ENCODE measurements at regions not wholly inside any gene's neighbourhood (a gene's known extent, or its start where the extent isn't known, plus 50 kb on each side); places are given as distances from the start of the nearest gene placed in this dataset.

GRCh38 chr3:965826-966225 lies 127.0 kb upstream of the CNTN6 start:
- ChIA-PET POLR2A (no interaction called here), CTCF (interaction anchor here (0.6 kb wide), 1 partner anchor 372 kb away, joined by 4 read pairs; no protein-coding TSS in a partner anchor)
- Mint-ChIP-seq H3K4me1 (no peaks in the 10 kb centered on the region), H3K9me3 (peaks cover 13% of the 10 kb centered on the region), H3K27ac (no peak overlapping the region), H3K27me3 (no peaks in the 10 kb centered on the region), H3K4me3 (no peak overlapping the region), H3K36me3 (ENCODE audit: low read depth) (no peaks in the 10 kb centered on the region)
- DNase-seq, result no peak

- POLR2A ChIA-PET, result no interaction called here
- Mint-ChIP-seq H3K4me3 (no peak overlapping the region), H3K36me3 (ENCODE audit: low read depth) (no peaks in the 10 kb centered on the region)
Observed at GRCh38 chr3:966341-966740, 126.5 kb upstream of the CNTN6 start.

GRCh38 chr3:973340-973739 lies 119.5 kb upstream of the CNTN6 start:
- Mint-ChIP-seq H3K9me3 (no peaks in the 10 kb centered on the region), H3K4me3 (no peak overlapping the region), H3K27ac (no peak overlapping the region), H3K4me1 (no peaks in the 10 kb centered on the region), H3K27me3 (no peaks in the 10 kb centered on the region), H3K36me3 (ENCODE audit: low read depth) (no peaks in the 10 kb centered on the region)
- no peak for DNase-seq
- ChIA-PET CTCF (no interaction called here), POLR2A (no interaction called here)

More at GRCh38 chr3:966341-966740, 126.5 kb upstream of the CNTN6 start:
- no peak overlapping the region for H3K27ac Mint-ChIP-seq
- no peak for DNase-seq
- H3K9me3 Mint-ChIP-seq, result peaks cover 13% of the 10 kb centered on the region
- no peaks in the 10 kb centered on the region for H3K27me3 Mint-ChIP-seq
- H3K4me1 Mint-ChIP-seq, result no peaks in the 10 kb centered on the region
- CTCF ChIA-PET, result interaction anchor here (0.6 kb wide), 1 partner anchor 372 kb away, joined by 4 read pairs; no protein-coding TSS in a partner anchor

- Mint-ChIP-seq H3K9me3 (peaks cover 2% of the 10 kb centered on the region), H3K27ac (no peak overlapping the region), H3K4me3 (no peak overlapping the region), H3K4me1 (no peaks in the 10 kb centered on the region), H3K36me3 (ENCODE audit: low read depth) (no peaks in the 10 kb centered on the region), H3K27me3 (no peaks in the 10 kb centered on the region)
- no peak for DNase-seq
- CTCF ChIA-PET, result no interaction called here
- POLR2A ChIA-PET, result no interaction called here
Observed at GRCh38 chr3:976006-976405, 116.8 kb upstream of the CNTN6 start.

GRCh38 chr3:981156-981555 lies 111.7 kb upstream of the CNTN6 start:
- no peak overlapping the region for H3K4me3 Mint-ChIP-seq
- ChIA-PET CTCF (no interaction called here), POLR2A (no interaction called here)
- no peaks in the 10 kb centered on the region for H3K27me3 Mint-ChIP-seq
- H3K36me3 Mint-ChIP-seq (ENCODE audit: low read depth), result no peaks in the 10 kb centered on the region
- peaks cover 7% of the 10 kb centered on the region for H3K9me3 Mint-ChIP-seq
- H3K4me1 Mint-ChIP-seq, result no peaks in the 10 kb centered on the region
- no peak overlapping the region for H3K27ac Mint-ChIP-seq
- DNase-seq, result no peak

GRCh38 chr3:988785-989184 lies 104.0 kb upstream of the CNTN6 start:
- DNase-seq, result no peak
- POLR2A ChIA-PET, result no interaction called here
- H3K27me3 Mint-ChIP-seq, result no peaks in the 10 kb centered on the region
- no peaks in the 10 kb centered on the region for H3K4me1 Mint-ChIP-seq
- no peak overlapping the region for H3K4me3 Mint-ChIP-seq
- CTCF ChIA-PET, result no interaction called here
- H3K27ac Mint-ChIP-seq, result no peak overlapping the region
- peaks cover 10% of the 10 kb centered on the region for H3K9me3 Mint-ChIP-seq
- no peaks in the 10 kb centered on the region for H3K36me3 Mint-ChIP-seq (ENCODE audit: low read depth)

GRCh38 chr3:992871-993270 lies 100.0 kb upstream of the CNTN6 start:
- POLR2A ChIA-PET, result no interaction called here
- no peaks in the 10 kb centered on the region for H3K36me3 Mint-ChIP-seq (ENCODE audit: low read depth)
- DNase-seq, result no peak
- H3K4me1 Mint-ChIP-seq, result no peaks in the 10 kb centered on the region
- H3K27ac Mint-ChIP-seq, result no peak overlapping the region
- peaks cover 8% of the 10 kb centered on the region for H3K9me3 Mint-ChIP-seq
- H3K27me3 Mint-ChIP-seq, result no peaks in the 10 kb centered on the region
- CTCF ChIA-PET, result no interaction called here
- H3K4me3 Mint-ChIP-seq, result no peak overlapping the region

GRCh38 chr3:1002010-1002409 lies 90.8 kb upstream of the CNTN6 start:
- H3K36me3 Mint-ChIP-seq (ENCODE audit: low read depth), result no peaks in the 10 kb centered on the region
- H3K4me3 Mint-ChIP-seq, result no peak overlapping the region
- no peak for DNase-seq
- H3K27me3 Mint-ChIP-seq, result no peaks in the 10 kb centered on the region
- H3K9me3 Mint-ChIP-seq, result no peaks in the 10 kb centered on the region
- POLR2A ChIA-PET, result no interaction called here
- no peak overlapping the region for H3K27ac Mint-ChIP-seq
- H3K4me1 Mint-ChIP-seq, result no peaks in the 10 kb centered on the region
- CTCF ChIA-PET, result no interaction called here

- H3K9me3 Mint-ChIP-seq, result no peaks in the 10 kb centered on the region
- ChIA-PET POLR2A (no interaction called here), CTCF (no interaction called here)
- no peak for DNase-seq
- no peaks in the 10 kb centered on the region for H3K4me1 Mint-ChIP-seq
- no peak overlapping the region for H3K4me3 Mint-ChIP-seq
- no peaks in the 10 kb centered on the region for H3K27me3 Mint-ChIP-seq
- H3K36me3 Mint-ChIP-seq (ENCODE audit: low read depth), result no peaks in the 10 kb centered on the region
- H3K27ac Mint-ChIP-seq, result no peak overlapping the region
Observed at GRCh38 chr3:1007866-1008265, 85.0 kb upstream of the CNTN6 start.

- Mint-ChIP-seq H3K27me3 (no peaks in the 10 kb centered on the region), H3K27ac (no peak overlapping the region), H3K4me1 (no peaks in the 10 kb centered on the region), H3K36me3 (ENCODE audit: low read depth) (no peaks in the 10 kb centered on the region), H3K4me3 (no peak overlapping the region), H3K9me3 (no peaks in the 10 kb centered on the region)
- CTCF ChIA-PET, result no interaction called here
- POLR2A ChIA-PET, result no interaction called here
- no peak for DNase-seq
Observed at GRCh38 chr3:1010228-1010627, 82.6 kb upstream of the CNTN6 start.

GRCh38 chr3:1015826-1016225 lies 77.0 kb upstream of the CNTN6 start:
- Mint-ChIP-seq H3K27ac (no peak overlapping the region), H3K4me1 (no peaks in the 10 kb centered on the region), H3K36me3 (ENCODE audit: low read depth) (no peaks in the 10 kb centered on the region), H3K9me3 (no peaks in the 10 kb centered on the region), H3K4me3 (no peak overlapping the region), H3K27me3 (no peaks in the 10 kb centered on the region)
- ChIA-PET CTCF (no interaction called here), POLR2A (no interaction called here)
- DNase-seq, result no peak

GRCh38 chr3:1017870-1018269 lies 75.0 kb upstream of the CNTN6 start:
- no peak for DNase-seq
- H3K4me1 Mint-ChIP-seq, result no peaks in the 10 kb centered on the region
- no peaks in the 10 kb centered on the region for H3K9me3 Mint-ChIP-seq
- H3K36me3 Mint-ChIP-seq (ENCODE audit: low read depth), result no peaks in the 10 kb centered on the region
- no peak overlapping the region for H3K27ac Mint-ChIP-seq
- H3K4me3 Mint-ChIP-seq, result no peak overlapping the region
- ChIA-PET POLR2A (no interaction called here), CTCF (no interaction called here)
- H3K27me3 Mint-ChIP-seq, result no peaks in the 10 kb centered on the region

- Mint-ChIP-seq H3K4me3 (no peak overlapping the region), H3K4me1 (no peaks in the 10 kb centered on the region), H3K27me3 (no peaks in the 10 kb centered on the region), H3K9me3 (no peaks in the 10 kb centered on the region), H3K27ac (no peak overlapping the region), H3K36me3 (ENCODE audit: low read depth) (no peaks in the 10 kb centered on the region)
- POLR2A ChIA-PET, result no interaction called here
- CTCF ChIA-PET, result no interaction called here
- no peak for DNase-seq
Observed at GRCh38 chr3:1019157-1019556, 73.7 kb upstream of the CNTN6 start.

GRCh38 chr3:1026395-1026794 lies 66.4 kb upstream of the CNTN6 start:
- Mint-ChIP-seq H3K4me1 (no peaks in the 10 kb centered on the region), H3K4me3 (no peak overlapping the region), H3K27ac (no peak overlapping the region), H3K9me3 (no peaks in the 10 kb centered on the region), H3K36me3 (ENCODE audit: low read depth) (no peaks in the 10 kb centered on the region), H3K27me3 (no peaks in the 10 kb centered on the region)
- ChIA-PET CTCF (no interaction called here), POLR2A (no interaction called here)
- DNase-seq, result no peak

All from activated CD4-positive, alpha-beta T cell treated with anti-CD3 and anti-CD28 coated beads, Interleukin-2, amount 10 ng/mL, durations not matched to agents 7 days and 5 days (primary cell).